Activated T-cell treated with anti-CD3 and anti-CD28 coated beads for 1 hour (primary cell): ENCODE measurements at regions not wholly inside any gene's neighbourhood (a gene's known extent, or its start where the extent isn't known, plus 50 kb on each side); places are given as distances from the start of the nearest gene placed in this dataset.
"Not testable (repeated sequence)": the region's sequence is repeated elsewhere in the genome, so short reads cannot be mapped to it uniquely, and the experiment has no call there.

Experiments used
- DNase-seq: peaks from one replicate; pipeline ENCODE4 v3.0.0-alpha.2; 2020; ENCODE audit warnings: low read depth

DNA sequence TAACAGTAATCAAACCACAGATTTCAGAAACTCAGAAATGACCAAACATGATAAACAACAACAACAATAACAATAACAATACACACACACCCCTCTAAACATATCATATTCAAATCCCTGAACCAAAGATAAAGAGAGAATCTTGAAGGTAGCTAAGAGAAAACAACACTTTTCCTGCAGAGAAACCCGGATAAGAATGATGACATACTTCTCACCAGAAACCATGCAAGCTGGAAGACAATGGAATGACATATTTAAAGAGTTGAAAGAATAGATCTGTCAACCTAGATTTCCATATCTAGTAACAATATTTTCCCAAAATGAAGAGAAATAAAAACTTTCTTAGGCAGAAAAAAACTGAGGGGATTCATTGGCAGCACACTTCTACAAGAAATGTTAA, 138.1 kb downstream of the LIG4 start:
- no peak for DNase-seq

DNA sequence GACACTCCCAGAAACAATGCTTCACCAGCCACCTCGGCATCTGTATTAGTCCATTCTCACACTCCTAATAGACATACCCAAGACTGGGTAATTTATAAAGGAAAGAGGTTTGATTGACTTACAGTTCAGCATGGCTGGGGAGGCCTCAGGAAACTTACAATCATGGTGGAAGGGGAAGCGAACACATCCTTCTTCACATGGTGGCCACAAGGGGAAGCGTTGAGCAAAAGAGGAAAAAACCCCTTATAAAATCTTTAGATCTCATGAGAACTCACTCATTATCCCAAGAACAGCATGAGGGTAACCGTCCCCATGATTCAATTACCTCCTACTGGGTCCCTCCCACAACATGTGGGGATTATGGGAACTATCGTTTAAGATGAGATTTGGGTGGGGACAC, 140.9 kb downstream of the LIG4 start:
- not testable (repeated sequence) for DNase-seq

GRCh38 chr13:108070925-108071324, 144.4 kb downstream of the LIG4 start:
- no peak for DNase-seq

DNA sequence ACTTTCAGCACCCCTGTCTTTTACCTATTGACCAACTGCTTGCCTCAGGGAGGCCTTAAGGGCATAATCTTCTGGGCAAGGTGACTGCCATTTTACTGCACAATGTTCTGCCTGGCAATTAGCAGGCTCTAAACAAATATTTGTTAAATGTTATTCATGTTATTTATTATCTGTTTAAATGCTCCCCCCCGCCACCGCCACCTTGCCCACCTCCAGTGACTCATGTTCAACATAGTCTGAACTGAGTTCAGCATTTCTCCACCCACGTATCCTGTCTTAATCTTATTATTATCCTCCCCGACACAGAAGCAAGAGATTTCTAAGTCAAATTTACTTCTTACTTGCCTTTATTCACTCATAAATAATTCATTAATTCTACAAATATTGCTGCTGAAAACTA, 144.8 kb downstream of the LIG4 start:
- DNase-seq = no peak

DNA sequence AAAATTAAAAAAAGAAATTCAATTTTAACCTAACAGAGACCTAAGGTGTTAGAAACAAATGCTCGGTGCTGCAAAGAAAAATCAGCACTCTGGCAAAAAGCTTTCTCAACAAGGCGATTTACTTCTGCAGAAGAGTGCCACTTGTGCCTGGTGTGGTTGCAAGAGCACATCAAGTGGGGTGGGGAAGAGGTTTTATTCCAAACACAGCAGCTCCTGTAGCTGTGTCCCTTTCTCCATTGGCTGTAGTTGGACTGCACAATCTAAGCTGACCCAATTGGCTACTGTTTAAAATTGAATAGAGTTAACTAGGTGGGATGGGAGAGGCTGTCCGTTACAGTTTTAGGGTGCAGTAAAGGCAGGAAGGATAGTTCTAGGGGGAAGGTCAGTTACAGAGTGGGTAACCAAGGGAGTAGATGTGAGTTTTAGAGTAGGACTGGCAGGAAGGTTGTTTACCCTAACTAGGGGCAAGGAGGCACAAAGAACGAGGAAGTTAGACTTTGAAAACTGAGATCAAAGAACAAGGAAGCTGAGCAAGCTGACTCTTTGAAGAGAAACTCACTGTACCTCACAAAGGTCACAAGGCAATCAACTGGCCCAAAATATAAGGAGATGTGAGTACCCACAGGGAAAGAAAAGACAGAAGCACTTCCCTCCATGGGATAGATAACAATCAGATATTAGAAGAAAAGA, 145.7 kb downstream of the LIG4 start:
- DNase-seq = no peak

DNA sequence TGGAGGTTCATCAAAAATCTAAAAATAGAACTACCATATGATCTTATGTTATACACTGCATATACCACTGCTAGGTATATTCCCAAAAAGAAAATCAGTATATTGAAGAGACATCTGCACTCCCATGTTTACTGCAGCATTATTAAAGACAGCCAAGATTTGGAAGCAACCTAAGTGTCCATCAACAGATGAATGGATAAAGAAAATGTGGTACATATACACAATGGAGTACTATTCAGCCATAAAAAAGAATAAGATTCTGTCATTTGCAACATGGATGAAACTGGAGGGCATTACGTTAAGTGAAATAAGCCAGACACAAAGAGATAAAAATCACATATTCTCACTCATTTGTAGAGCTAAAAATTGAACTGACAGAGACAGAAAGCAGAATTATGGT, 151.0 kb downstream of the LIG4 start:
- DNase-seq = not testable (repeated sequence)

DNA sequence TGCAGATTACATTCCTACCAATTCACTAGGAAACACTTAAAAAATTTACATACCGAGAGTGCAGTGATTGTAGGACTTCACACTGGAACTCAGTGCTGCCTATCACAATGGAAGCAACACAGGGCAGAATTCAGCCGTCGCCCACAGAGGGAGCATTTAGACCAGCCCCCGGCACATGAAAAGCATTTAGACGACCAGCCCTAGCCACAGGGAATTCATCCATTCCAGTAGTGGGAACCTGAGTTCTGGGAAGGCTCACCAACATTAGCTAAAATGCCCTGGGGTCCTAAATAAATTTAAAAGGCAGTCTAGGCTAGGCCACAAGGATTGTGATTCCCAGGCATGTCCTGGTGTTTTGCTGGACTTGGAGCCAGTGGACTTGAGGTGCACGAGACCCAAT, 155.2 kb downstream of the LIG4 start:
- no peak for DNase-seq

GRCh38 chr13:108056278-108056677, 159.1 kb downstream of the LIG4 start:
- no peak for DNase-seq

GRCh38 chr13:108049211-108049610, 166.1 kb downstream of the LIG4 start:
- no peak for DNase-seq

DNA sequence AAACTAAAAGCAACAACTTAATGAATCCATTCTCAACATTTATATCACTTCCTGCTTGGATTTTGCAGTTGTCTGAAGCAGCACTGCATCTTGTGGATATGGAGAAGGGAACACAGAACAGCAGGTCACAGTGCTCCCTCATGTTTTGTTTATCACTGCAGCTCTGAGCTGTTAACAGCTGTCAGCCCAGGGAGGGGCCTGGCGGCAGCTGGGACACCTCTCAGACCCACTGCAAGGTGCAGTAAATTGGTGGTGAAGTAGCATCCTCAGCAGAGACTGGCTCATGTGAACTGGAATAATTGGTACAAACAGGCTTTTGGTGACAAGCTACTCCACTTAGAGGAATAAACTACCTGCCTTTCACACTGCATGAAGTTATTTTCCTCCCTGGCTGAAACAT, 170.4 kb downstream of the LIG4 start:
- DNase-seq = no peak

GRCh38 chr13:108042866-108043265, 172.5 kb downstream of the LIG4 start:
- not testable (repeated sequence) for DNase-seq

GRCh38 chr13:108037348-108037747, 178.0 kb downstream of the LIG4 start:
- DNase-seq = no peak

DNA sequence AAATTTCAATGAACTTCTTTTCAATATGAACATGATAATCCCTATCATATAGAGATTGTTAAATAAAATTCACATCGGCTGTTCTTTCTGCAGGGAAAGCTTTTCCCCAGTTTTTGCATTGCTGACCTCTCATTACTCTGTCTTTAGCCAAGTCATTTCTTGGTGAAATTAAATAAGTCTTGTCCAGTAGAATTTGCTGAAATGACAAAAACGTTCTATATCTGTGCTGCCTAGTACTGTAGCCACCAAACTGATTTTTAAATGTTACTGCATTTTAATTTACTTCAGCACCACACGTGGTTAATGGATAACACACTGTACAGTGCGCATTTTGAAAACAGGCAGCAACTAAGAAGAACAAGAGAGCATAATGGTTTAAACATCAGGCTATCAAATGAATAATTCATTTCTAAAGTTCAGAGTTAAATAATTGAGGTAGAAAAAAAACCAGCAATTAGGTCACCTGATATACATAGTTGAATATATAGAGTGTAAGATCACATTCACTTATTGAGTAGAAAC, 178.9 kb downstream of the LIG4 start:
- no peak for DNase-seq

GRCh38 chr13:108034909-108035410, 180.4 kb downstream of the LIG4 start:
- DNase-seq = no peak

- no peak for DNase-seq
Measured at GRCh38 chr13:108033800-108034707, 181.3 kb downstream of the LIG4 start.

DNA sequence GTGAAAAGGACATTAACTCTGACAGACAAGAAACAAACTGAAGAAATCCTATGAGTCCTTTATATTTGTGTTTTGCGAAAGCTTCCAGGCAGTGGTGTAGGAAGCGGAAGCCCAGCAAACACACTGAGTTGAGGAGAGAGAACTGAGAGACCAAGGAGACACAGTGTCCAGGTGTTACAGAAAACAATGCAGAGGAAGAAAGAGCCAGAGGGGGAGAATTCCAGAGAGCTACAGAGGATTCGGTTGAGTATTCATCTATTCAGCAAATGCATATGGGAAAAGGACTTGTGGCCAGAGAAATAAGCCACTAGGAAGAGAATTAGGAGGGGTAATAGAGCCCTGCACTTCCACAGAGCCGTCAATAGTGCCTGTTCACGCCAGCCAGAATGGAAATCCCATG, 183.5 kb downstream of the LIG4 start:
- no peak for DNase-seq

DNA sequence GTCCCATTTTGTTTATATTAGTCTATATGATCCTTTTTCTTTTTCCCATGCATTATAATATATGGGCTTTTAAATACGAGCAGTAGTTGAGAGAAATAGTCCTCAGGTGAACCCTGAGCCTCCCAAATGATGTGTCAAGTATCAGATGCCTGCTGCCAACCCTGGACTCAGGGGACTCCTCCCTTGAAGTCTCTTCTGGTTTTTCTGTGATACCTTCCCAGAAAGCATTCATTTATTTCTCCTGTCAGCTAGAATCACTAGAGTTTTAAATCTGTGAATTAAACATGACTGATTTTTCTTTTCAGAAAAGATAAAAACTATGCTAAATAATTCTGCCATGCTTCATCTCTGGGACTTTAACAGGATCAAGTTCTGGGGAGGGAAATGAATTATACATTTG, 184.6 kb downstream of the LIG4 start:
- DNase-seq = no peak

DNA sequence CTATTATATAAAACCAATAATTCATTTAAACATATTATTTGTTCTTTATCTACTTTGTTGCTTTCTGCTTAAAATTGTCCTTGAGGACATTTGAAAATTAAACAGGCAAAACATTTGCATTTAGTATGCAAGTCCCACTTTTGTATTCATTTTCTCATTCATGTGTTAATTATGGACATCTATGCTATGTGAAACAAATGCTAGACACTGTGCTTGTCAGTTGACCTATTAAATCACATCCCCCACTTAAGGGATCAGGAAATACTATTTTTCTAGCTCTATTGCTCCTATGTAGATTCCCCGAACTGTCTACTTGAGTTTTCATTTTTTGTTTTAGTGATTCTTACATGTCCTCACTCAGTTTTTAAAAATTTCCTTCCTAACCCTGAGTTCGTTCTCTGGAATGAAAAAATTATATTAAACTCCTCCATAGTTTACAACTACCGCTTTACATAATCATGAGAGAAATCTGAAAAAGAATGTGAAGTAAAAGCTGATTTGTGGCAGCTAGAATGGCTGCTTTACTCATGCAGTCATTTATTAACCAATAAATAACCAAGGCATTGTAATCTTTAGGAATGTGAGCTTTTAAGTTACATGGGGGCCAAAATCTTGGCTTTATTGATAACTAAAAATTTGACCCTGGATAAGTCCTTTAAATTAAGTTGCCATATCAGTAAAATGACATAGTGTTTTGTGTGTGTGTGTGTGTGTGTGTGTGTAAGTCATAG, 188.5 kb downstream of the LIG4 start:
- DNase-seq = no peak

DNA sequence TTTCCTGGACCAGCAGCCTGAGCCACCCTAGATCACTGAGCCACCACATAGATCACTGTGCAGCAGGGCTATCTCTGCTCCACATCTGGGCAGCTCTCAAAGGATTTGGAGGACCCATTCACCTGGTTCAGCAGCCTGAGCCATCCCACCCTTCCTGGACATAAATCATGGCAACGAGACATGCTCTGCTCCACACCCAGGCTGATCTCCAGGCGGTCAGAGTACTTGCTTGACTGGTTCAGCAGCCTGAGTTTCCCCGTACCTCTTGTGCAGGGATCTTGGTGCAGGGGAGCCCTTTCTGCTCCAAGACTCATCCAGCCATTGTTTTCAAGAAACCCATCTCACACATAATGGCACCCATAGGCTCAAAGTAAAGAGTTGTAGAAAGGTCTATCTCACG, 195.3 kb downstream of the LIG4 start:
- no peak for DNase-seq

DNA sequence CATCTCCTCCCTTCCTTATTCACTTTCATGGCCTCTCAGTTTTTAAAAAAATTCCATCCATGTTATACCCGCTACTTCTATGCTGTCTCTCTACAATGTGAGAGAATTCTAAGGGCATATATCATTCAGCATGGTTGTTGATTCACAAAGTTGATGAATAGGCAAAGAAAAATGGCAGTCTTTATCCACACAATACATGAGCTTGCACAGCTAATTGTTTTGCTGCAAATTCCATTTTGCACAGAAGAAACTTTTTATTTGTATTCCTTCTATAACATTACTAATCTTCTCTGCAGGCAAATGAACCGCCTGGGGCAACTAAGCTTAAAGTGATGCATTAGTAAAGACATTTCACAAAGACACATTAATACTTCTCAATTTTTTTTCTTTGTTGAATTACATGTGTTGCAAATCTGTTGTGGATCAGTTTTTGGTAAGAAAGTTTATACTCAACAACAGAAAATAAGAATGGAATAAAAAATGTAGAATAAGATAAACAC, 196.9 kb downstream of the LIG4 start:
- DNase-seq = no peak

GRCh38 chr13:108006619-108007018, 208.7 kb downstream of the LIG4 start:
- no peak for DNase-seq

DNA sequence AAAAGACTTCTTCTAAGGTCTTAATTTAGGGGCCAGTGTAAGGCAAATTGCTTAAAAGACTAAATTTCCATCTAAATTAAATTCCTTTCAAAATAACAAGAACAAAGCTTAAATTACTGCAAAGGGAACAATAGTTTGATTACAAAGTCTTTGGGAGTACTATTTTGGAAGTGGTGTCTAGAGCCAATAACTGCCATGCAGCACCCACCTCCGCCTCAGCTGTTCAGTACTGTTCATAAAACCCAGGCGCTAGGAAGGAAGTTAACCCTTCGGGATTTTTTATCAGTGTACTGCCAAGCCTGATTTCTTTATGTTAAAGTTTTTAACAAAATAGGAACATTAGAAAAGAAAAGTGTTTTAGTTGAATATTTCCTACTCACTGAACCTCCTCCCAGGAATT, 210.1 kb downstream of the LIG4 start:
- no peak for DNase-seq
